ENCODE measurements at regions not wholly inside any gene's neighbourhood (a gene's known extent, or its start where the extent isn't known, plus 50 kb on each side); places are given as distances from the start of the nearest gene placed in this dataset.
A peak's percentile ranks its signal among the peaks of the same experiment; 100 is the strongest.
"Not testable (repeated sequence)": the region's sequence is repeated elsewhere in the genome, so short reads cannot be mapped to it uniquely, and the experiment has no call there.

GRCh38 chr2:55124682-55125081 lies 74.4 kb upstream of the RTN4 start:
- DNase-seq = not testable (repeated sequence)

GRCh38 chr2:55123851-55124269 lies 73.6 kb upstream of the RTN4 start:
- DNase-seq = no peak

DNA sequence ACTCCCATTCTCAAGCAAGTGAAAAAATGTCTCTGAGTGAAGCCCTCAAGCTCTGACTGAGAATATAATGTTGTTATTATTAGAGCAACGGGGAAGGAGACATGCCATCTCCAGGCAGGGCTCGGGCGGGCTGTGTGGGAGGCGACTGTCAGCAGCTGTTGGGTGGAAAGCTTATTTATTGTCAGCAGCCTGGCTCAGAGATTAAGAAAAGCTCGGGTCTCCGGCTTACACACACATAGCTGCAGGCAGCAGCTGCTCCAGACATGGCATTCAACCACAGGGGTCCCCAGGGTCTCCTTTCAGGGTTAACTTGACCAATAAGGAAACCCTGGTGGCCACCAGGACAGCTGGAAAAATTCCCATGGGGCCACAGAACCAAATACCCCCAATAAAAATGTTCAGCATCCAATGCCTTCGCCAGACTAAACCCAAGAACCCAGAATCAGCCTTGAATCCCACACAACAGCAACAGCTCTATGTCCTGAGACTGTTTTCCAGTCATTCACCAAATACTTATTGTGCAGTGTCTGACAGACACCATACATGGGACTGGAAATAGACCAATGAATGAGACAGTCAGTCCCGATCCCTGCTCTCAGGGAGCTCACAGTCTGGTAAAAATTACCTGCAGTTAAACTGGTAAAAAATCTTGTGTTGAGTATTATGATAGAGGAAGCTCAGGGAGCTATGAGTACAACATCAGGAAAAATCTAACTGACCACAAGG lies 70.5 kb upstream of the RTN4 start:
- DNase-seq = no peak

DNA sequence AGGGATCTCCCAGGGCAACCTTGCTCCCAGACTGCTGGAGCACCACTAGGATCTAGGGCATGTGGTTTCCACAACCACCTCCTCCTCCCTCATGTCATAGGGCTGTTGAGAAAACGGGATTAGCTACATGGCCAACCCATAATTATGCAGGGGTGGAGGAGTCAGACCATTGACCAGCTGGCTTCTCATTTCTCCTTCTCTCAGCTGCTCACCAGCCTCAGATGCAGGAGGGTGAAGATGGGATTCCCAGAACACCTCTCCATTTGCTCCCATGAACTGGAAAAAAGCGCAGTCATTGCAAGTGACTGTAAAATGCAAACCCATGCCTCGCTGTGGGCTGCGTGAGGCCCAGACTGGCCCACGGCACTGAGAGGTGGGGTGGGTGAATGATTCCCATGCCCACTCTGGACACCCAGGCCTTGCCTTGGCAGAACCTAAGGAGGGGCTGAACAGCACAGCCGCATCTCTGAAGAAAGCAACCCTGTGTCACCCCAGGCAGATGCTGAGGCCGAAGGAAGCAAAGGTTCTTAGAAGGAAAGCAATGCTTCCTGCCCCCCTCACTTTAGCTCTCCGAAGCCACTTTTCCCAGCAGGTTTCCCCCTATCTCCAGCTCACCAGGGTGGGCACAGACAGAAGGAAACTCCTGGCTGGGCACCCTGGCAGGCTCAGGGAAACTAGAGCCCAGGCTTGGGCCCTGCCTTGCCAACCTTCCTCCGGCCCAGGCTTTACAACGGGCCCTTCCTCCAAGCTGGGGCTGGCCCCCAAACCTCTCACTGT lies 69.6 kb upstream of the RTN4 start:
- no peak for DNase-seq

DNA sequence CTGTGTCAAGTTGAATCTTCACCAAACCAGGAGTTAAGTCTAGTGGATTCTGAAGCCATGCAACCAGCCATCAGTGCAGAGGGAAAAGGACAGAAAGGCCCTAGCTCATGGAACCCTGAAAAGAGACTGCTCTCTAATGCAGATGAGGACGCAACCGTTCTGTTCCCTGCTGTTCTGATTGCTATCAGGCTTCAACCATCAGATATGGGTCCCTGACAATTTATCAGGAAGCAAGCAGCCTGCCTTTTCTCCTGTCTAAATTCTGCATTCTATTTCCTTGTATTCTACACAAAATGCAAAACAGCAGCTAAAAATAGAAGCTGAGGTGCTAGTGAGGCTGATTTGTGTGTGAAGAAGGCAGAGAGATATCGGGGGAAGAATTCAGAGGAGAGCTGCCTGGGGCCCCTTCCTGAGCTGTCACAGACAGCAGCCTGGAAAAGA lies 68.4 kb upstream of the RTN4 start:
- DNase-seq = no peak

DNA sequence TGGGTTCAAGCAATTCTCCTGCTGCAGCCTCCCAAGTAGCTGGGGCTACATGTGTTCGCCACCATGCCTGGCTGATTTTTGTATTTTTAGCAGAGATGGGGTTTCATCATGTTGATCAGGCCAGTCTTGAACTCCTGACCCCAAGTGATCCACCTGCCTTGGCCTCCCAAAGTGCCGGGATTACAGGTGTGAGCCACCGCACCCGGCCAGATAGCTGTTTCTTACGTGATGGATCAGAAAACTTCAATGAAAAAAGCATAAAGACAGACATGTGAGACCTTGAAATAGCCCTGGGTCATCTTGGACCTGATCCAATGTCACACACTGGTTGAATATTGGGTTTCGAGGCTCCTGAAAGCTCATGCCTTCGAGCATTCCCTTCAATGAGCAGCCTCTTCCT lies 66.7 kb upstream of the RTN4 start:
- DNase-seq = no peak

DNA sequence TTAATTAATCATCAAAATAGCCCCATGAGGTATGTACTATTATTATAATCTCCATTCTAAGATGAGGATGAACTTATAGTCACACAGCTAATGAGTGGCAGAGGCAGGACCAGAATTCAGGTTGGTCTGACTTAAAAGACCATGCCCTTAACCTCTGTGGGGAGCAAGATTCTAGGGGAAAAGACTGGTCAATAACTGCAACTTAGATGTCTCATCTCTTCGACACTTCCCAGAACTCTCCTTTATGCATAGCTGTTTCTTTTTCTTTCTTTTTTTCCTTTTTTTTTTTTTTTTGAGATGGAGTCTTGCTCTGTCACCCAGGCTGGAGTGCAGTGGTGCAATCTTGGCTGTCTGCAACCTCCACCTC lies 66.3 kb upstream of the RTN4 start:
- no peak for DNase-seq

DNA sequence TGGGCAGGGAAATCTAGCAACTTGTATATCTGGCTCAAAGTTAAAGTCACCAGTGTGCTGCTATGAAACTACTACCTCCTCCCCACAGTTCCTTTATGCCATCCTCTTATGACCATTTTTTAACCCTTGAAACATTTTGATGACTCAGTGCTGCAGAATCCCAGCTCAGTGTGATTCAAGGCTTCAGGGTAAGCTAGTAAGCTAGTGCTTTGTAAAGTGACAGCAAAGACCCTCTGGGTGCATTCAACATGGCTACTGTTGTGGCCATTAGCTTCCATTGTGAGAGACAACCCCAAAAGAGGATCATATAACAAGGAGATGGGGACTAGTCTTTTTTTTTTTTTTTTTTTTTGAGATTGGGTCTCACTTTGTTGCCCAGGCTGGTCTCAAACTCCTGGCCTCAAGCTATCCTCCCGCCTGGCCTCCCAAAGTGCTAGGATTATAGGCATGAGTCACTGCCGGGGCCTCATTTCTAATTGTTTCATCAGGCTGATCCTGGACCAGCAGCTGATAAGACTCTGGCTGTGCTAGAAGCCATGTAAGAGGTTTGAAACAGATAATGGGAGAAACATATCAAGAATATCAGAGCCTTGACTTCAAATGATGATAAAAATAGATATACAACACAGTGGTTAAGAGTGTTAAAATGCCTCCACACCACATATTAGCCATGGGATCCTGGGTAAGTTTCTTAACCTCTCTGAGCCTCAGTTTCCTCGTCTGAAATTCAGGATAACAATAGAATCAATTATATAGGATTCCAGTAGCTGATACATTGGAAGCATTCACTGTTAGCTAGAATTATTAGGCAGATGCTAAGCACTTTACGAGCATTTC lies 65.7 kb upstream of the RTN4 start:
- DNase-seq = no peak

DNA sequence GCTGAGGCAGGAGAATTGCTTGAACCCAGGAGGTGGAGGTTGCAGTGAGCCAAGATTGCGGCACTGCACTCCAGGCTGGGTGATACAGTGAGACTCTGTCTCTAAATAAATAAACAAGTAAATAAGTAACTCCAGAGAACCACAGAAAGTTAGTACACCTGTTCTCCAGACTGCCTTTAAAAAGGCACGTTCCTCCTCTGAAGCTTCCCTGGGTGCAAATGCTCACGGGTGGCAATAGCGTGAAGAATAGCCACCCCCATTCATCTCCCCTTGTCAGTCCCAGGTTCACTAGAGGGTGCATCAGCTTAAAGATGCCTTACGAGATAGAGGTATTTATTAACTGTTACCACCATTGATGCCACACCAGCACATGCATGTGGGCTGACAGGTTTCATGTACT lies 64.3 kb upstream of the RTN4 start:
- no peak for DNase-seq

DNA sequence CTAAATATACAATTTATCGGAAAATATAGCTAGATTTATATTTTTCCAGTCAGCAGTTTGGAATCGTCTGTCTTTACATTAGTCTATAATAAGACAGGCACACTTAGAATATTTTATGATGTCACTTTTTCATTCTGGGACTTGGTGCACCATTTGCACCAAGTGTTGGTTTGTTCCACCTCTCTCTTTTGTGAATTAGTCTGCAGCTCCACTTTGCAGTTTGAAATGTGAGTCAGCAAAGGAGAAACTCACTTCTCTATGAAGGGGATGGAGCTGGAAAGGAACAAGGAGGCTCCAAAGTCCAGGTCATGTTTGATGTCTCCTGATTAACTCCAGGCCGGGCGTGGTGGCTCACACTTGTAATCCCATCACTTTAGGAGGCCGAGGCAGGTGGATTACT lies 63.8 kb upstream of the RTN4 start:
- no peak for DNase-seq

GRCh38 chr2:55112229-55113031 lies 62.2 kb upstream of the RTN4 start:
- no peak for DNase-seq

- DNase-seq = peak; percentile 59
Observed at GRCh38 chr2:55111570-55112228, 61.4 kb upstream of the RTN4 start.

DNA sequence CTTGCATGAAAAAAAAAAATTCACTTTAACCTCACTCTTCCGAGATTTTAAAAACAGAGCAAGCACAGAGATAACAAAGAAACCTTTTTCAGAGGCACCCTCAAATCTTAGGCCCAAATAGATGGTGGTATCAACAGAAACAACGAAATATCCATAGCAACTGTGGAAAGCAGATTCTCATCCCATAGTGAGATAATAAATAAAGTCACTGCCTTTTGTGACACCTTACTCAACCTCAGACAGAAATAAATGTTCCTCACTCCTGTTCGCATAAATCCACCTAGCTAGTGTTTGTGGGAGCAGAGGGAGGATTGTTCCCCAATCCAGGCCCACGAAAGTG lies 60.9 kb upstream of the RTN4 start:
- DNase-seq = no peak

GRCh38 chr2:55109219-55109891 lies 59.1 kb upstream of the RTN4 start:
- no peak for DNase-seq

DNA sequence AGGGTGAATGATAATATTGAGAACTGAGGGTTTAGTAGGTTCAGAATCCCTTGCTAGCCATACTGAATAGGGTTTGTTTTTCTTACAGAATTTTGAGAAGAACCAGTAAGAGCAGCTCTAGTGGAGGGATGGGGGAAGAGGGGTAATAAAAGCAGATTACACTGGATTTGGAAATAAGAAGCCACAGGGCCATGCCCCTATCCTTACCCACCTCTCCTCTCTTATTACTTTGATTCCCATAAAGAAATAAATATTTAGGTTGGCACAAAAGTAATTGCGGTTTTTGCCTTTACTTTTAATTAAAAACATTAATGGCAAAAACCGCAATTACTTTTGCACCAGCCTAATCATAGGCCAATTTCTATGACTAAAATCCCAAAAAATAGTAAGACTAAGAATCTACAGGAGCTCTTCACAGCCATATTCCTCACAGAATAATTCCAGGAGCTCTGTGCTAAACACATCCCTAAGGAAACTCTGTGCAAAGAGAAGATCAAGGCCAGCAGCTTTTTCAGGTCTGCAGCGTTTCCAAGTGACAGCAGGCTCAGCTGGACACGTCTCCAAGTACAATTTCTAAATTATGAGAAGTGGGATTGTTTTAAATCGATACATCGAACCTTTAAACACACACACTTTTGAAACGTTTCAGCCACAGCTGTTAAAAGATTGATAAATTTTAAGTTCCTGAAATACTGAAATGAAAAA lies 58.4 kb upstream of the RTN4 start:
- no peak for DNase-seq

GRCh38 chr2:55107436-55107835 lies 57.2 kb upstream of the RTN4 start:
- DNase-seq = no peak

GRCh38 chr2:55106148-55106547 lies 55.9 kb upstream of the RTN4 start:
- DNase-seq = no peak

DNA sequence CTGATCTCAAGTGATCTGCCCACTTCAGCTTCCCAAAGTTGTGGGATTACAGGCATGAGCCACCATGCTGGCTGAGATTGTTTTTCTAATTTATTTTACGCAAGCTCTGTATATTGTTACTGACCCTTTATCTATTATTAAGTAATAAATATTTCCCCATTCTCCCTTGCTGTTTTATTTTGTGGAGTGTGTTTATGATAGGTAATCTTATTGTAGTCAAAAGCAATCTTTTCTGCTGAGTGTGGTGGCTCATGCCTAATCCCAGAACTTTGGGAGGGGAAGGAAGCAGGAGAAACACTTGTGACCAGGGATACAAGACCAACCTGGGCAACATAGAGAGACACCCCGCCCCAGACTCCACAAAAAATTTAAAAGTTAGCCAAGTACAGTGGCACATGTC lies 55.2 kb upstream of the RTN4 start:
- no peak for DNase-seq

GRCh38 chr2:55103046-55103445 lies 52.8 kb upstream of the RTN4 start:
- no peak for DNase-seq

- DNase-seq = no peak
Observed at GRCh38 chr2:55102056-55102812, 52.0 kb upstream of the RTN4 start.
